HCT116 (cell line): ENCODE measurements at regions not wholly inside any gene's neighbourhood (a gene's known extent, or its start where the extent isn't known, plus 50 kb on each side); places are given as distances from the start of the nearest gene placed in this dataset.

Experiments
- ATAC-seq: fragments of 200-7000 bp; cut with Tn5 transposase; 2 replicates; pipeline ENCODE4 v1.9.1; 2020; ENCODE audit warnings: mild to moderate bottlenecking, moderate library complexity
- BruUV-seq: library from RNA; stranded (reverse); fragments of 400-500 nt; replicated peaks from 2 replicates; lab custom pipeline; 2021; lab: Mats Ljungman, UMichigan
- CTCF ChIA-PET: fragments of 300-600 bp; sonication (Branson Sonifier 250); formaldehyde crosslinking; loops from one replicate; lab custom pipeline; 2021; ENCODE audit warnings: antibody characterized with exemption; lab: Charles Lee
- POLR2A ChIA-PET: fragments of 300-600, 350-600 bp; sonication (Branson Sonifier 250); formaldehyde crosslinking; loops from one replicate; lab custom pipeline; 2021; ENCODE audit warnings: antibody characterized with exemption; lab: Charles Lee
- RAD21 ChIA-PET, 2 experiments: fragments of 300-600 bp; sonication (Branson Sonifier 250); formaldehyde crosslinking; loops; one replicate each; lab custom pipeline; 2023; ENCODE audit warnings: low total read pairs in 2 of 2; ENCODE audit not compliant: uncharacterized antibody in 2 of 2, unreplicated experiment in 2 of 2, low non-redundant PET in 1 of 2; lab: Charles Lee
- DNase-seq: peaks from one replicate; pipeline ENCODE4 v3.0.0-alpha.2; 2010; ENCODE audit warnings: low read depth, low spot score
- H2AFZ ChIP-seq: fragments of 200-600 bp; shearing (Covaris generic), sonication (generic); 2 replicates; pipeline ENCODE4 v1.6.1; 2017; ENCODE audit warnings: low read depth, mixed run types, mixed read lengths, antibody characterized with exemption, low read length; ENCODE audit not compliant: poor library complexity, severe bottlenecking
- H3K27ac ChIP-seq: 2 replicates; pipeline ENCODE4 v1.5.1; 2012; ENCODE audit warnings: low read depth, low read length
- H3K27me3 ChIP-seq: fragments of 200-600 bp; sonication (generic); 2 replicates; pipeline ENCODE4 v1.6.1; 2016; ENCODE audit warnings: mixed run types, low read length, mixed read lengths; ENCODE audit not compliant: insufficient read depth
- H3K36me3 ChIP-seq, 2 experiments: fragments of 200-500 bp in 1 of 2; fragments of 200-600 bp in 1 of 2; sonication (Bioruptor generic) in 1 of 2; sonication (generic) in 1 of 2; 2 replicates each; pipeline versions ENCODE4 v1.5.1 to v1.6.1; 2014 to 2016; ENCODE audit warnings: low read length in 2 of 2, inconsistent platforms in 1 of 2, mixed read lengths in 1 of 2, mixed run types in 1 of 2; ENCODE audit not compliant: insufficient read depth in 2 of 2, control insufficient read depth in 1 of 2
- H3K4me1 ChIP-seq, 2 experiments: fragments of 200-600 bp in 1 of 2; sonication (generic) in 1 of 2; 2 replicates each; pipeline versions ENCODE4 v1.5.1 to v1.6.1; 2012 to 2017; ENCODE audit warnings: low read length in 2 of 2, inconsistent platforms in 1 of 2, mild to moderate bottlenecking in 1 of 2, mixed read lengths in 1 of 2, mixed run types in 1 of 2, moderate library complexity in 1 of 2; ENCODE audit not compliant: insufficient read depth in 2 of 2, control insufficient read depth in 1 of 2
- H3K4me2 ChIP-seq: fragments of 200-600 bp; sonication (generic); 2 replicates; pipeline ENCODE4 v1.6.1; 2017; ENCODE audit warnings: mixed run types, low read length, mixed read lengths
- H3K4me3 ChIP-seq, 2 experiments: fragments of 200-600 bp in 1 of 2; sonication (generic) in 1 of 2; replicated peaks in 1 of 2; 2 replicates each; pipeline ENCODE4 v1.5.1; 2011 to 2016; ENCODE audit warnings: low read length in 2 of 2, control low read depth in 1 of 2, low read depth in 1 of 2, mild to moderate bottlenecking in 1 of 2, mixed read lengths in 1 of 2, mixed run types in 1 of 2
- H3K79me2 ChIP-seq: fragments of 200-600 bp; sonication (generic); 2 replicates; pipeline ENCODE4 v1.6.1; 2017; ENCODE audit warnings: mild to moderate bottlenecking, mixed run types, low read length, moderate library complexity, mixed read lengths; ENCODE audit not compliant: insufficient read depth
- H3K9ac ChIP-seq: fragments of 200-600 bp; sonication (generic); 2 replicates; pipeline ENCODE4 v1.6.1; 2016; ENCODE audit warnings: low read length, mixed read lengths
- H3K9me2 ChIP-seq: fragments of 200-600 bp; sonication (generic), shearing (Covaris generic); 2 replicates; pipeline ENCODE4 v1.6.1; 2017; ENCODE audit warnings: mixed run types, mild to moderate bottlenecking, moderate library complexity; ENCODE audit not compliant: insufficient read depth
- H3K9me3 ChIP-seq, 2 experiments: fragments of 200-500 bp in 1 of 2; fragments of 200-600 bp in 1 of 2; sonication (Bioruptor generic) in 1 of 2; sonication (generic) in 1 of 2; 2 replicates each; pipeline ENCODE4 v1.6.1; 2014 to 2017; ENCODE audit warnings: low read length in 2 of 2, mixed read lengths in 2 of 2, inconsistent platforms in 1 of 2, low read depth in 1 of 2, mild to moderate bottlenecking in 1 of 2, mixed run types in 1 of 2, moderate library complexity in 1 of 2; ENCODE audit not compliant: control insufficient read depth in 1 of 2, insufficient read depth in 1 of 2
- H4K20me1 ChIP-seq: fragments of 200-600 bp; sonication (generic), shearing (Covaris generic); 2 replicates; pipeline ENCODE4 v1.6.1; 2017; ENCODE audit warnings: mixed run types, mild to moderate bottlenecking, moderate library complexity; ENCODE audit not compliant: insufficient read depth
- ATF3 ChIP-seq: IDR thresholded peaks from 2 replicates; pipeline ENCODE4 v1.6.1; 2012
- CBX3 ChIP-seq: IDR thresholded peaks from 2 replicates; pipeline ENCODE4 v1.6.1; 2012; ENCODE audit warnings: low read depth
- CEBPB ChIP-seq: IDR thresholded peaks from 2 replicates; pipeline ENCODE4 v1.6.1; 2012; ENCODE audit warnings: low read depth
- CTCF ChIP-seq, 3 experiments: fragments of 200-600 bp in 1 of 3; sonication (generic) in 1 of 3; IDR thresholded peaks in 2 of 3; conservative IDR thresholded peaks in 1 of 3; 2 replicates each; pipeline ENCODE4 v1.5.1; 2012 to 2017; ENCODE audit warnings: low read depth in 2 of 3, low read length in 2 of 3, antibody characterized with exemption in 1 of 3, borderline replicate concordance in 1 of 3, control low read depth in 1 of 3, mild to moderate bottlenecking in 1 of 3, mixed read lengths in 1 of 3, mixed run types in 1 of 3, moderate library complexity in 1 of 3; ENCODE audit not compliant: insufficient read depth in 1 of 3
- EZH2 ChIP-seq: fragments of 200-600 bp; sonication (generic); IDR thresholded peaks from 2 replicates; pipeline ENCODE4 v1.6.1; 2017; ENCODE audit warnings: antibody characterized with exemption, mixed run types
- EZH2phosphoT487 ChIP-seq: fragments of 200-600 bp; IDR thresholded peaks from 2 replicates; pipeline ENCODE4 v1.6.1; 2018; ENCODE audit warnings: antibody characterized with exemption, borderline replicate concordance
- FOSL1 ChIP-seq: IDR thresholded peaks from 2 replicates; pipeline ENCODE4 v1.6.1; 2012; ENCODE audit warnings: low read depth
- POLR2A ChIP-seq: IDR thresholded peaks from 2 replicates; pipeline ENCODE4 v1.7.0; 2011; ENCODE audit warnings: borderline replicate concordance; ENCODE audit not compliant: insufficient read depth, insufficient read length; ENCODE audit errors: extremely low read depth
- POLR2AphosphoS5 ChIP-seq: IDR thresholded peaks from 2 replicates; pipeline ENCODE4 v1.6.1; 2011; ENCODE audit warnings: mild to moderate bottlenecking, low read depth, low read length, moderate library complexity
- RAD21 ChIP-seq: IDR thresholded peaks from 2 replicates; pipeline ENCODE4 v1.6.1; 2012; ENCODE audit warnings: low read depth, mild to moderate bottlenecking
- REST ChIP-seq: IDR thresholded peaks from 2 replicates; pipeline ENCODE4 v1.6.1; 2012; ENCODE audit warnings: low read depth
- SIN3A ChIP-seq: IDR thresholded peaks from 2 replicates; pipeline ENCODE4 v1.6.1; 2012; ENCODE audit warnings: low read depth
- YY1 ChIP-seq: IDR thresholded peaks from 2 replicates; pipeline ENCODE4 v1.6.1; 2011; ENCODE audit warnings: low read length, low read depth, moderate library complexity, mild to moderate bottlenecking; ENCODE audit not compliant: insufficient replicate concordance; ENCODE audit errors: extremely low read depth
- ZBTB33 ChIP-seq: IDR thresholded peaks from 2 replicates; pipeline ENCODE4 v1.6.1; 2011; ENCODE audit warnings: mild to moderate bottlenecking, low read length, moderate library complexity; ENCODE audit not compliant: insufficient replicate concordance; ENCODE audit errors: extremely low read depth
- ZFX ChIP-seq: fragments of 450-650 bp; IDR thresholded peaks from 2 replicates; pipeline ENCODE4 v1.6.1; 2017
- ZNF274 ChIP-seq: fragments of 200-500 bp; sonication (Bioruptor generic); IDR thresholded peaks from 2 replicates; pipeline ENCODE4 v1.6.1; 2014; ENCODE audit warnings: mild to moderate bottlenecking, low read depth, low read length, inconsistent platforms
- intact Hi-C: fragments of 100-400 bp; cut with micrococcal nuclease; formaldehyde crosslinking; loops from 2 replicates; pipeline ENCODE4 v1.10.0; 2022

- TF ChIP-seq ZBTB33: no peak
Measured at GRCh38 chr2:130261970-130262760, 63.9 kb upstream of the TUBA3E start (continued).

- ATAC-seq: no peak
- no peak overlapping the region for H3K9ac ChIP-seq
- TF ChIP-seq CEBPB (no peak), CTCF (IDR thresholded peaks at IDR 0.05 in 2 of 3, conservative IDR thresholded peaks at IDR 0.05 in 1 of 3; ENCODE audit: borderline replicate concordance in 1 of 3, insufficient read depth in 1 of 3, low read depth in 2 of 3, low read length in 2 of 3) (no peak), RAD21 (no peak), POLR2AphosphoS5 (no peak), SIN3A (no peak), YY1 (no peak), CBX3 (no peak), ZNF274 (no peak), REST (no peak), EZH2 (no peak), EZH2phosphoT487 (no peak), ZFX (no peak), POLR2A (no peak), ATF3 (no peak), FOSL1 (no peak)
- no peak for DNase-seq
- no peak overlapping the region for H2AFZ ChIP-seq
- ChIA-PET RAD21 (no interaction called here), CTCF (no interaction called here), POLR2A (no interaction called here)
- H3K79me2 ChIP-seq: no peaks in the 10 kb centered on the region
- no peak overlapping the region for H3K27ac ChIP-seq
- no peaks in the 10 kb centered on the region for H3K4me1 ChIP-seq
- no peak overlapping the region for H3K4me3 ChIP-seq
- no peaks in the 10 kb centered on the region for H3K9me3 ChIP-seq
- intact Hi-C loops: no loop called here
- no peaks in the 10 kb centered on the region for H4K20me1 ChIP-seq
- H3K36me3 ChIP-seq: no peaks in the 10 kb centered on the region
- H3K9me2 ChIP-seq: no peaks in the 10 kb centered on the region
- peaks cover 5% of the 10 kb centered on the region; the same call in 1 of the 2 replicates for H3K27me3 ChIP-seq
- no peak overlapping the region for H3K4me2 ChIP-seq
- BruUV-seq: no TSS peak
Measured at GRCh38 chr2:130261099-130261498, 62.9 kb upstream of the TUBA3E start.
